GM12878 (cell line): ENCODE measurements at regions not wholly inside any gene's neighbourhood (a gene's known extent, or its start where the extent isn't known, plus 50 kb on each side); places are given as distances from the start of the nearest gene placed in this dataset.

Experiments
- ATAC-seq: fragments of 200-7000 bp; cut with Tn5 transposase; 3 replicates; pipeline ENCODE4 v1.9.1; 2020; ENCODE audit warnings: mild to moderate bottlenecking, moderate library complexity
- BruUV-seq: library from RNA; stranded (reverse); fragments of 400-500 nt; replicated peaks from 2 replicates; lab custom pipeline; 2021; lab: Mats Ljungman, UMichigan
- CTCF ChIA-PET: fragments of 300-600 bp; sonication (Branson Sonifier 250); formaldehyde crosslinking; extraction: SDS; loops from one replicate; lab custom pipeline; 2021; ENCODE audit warnings: inconsistent platforms; lab: Yijun Ruan, JAX
- POLR2A ChIA-PET: fragments of 350-600 bp; formaldehyde crosslinking; extraction: SDS; loops from one replicate; lab custom pipeline; 2021; ENCODE audit warnings: inconsistent platforms; lab: Charles Lee
- RAD21 ChIA-PET: fragments of 300-600 bp; sonication (Branson Sonifier 250); formaldehyde crosslinking; loops from one replicate; lab custom pipeline; 2023; ENCODE audit warnings: antibody characterized with exemption; ENCODE audit not compliant: unreplicated experiment; lab: Charles Lee
- SMC1A ChIA-PET: fragments of 300-600 bp; sonication (Branson Sonifier 250); formaldehyde crosslinking; loops from one replicate; lab custom pipeline; 2023; ENCODE audit not compliant: unreplicated experiment, uncharacterized antibody; lab: Charles Lee
- DNase-seq: peaks from one replicate; pipeline ENCODE4 v3.0.0-alpha.2; 2011; ENCODE audit warnings: low read depth, low spot score
- FAIRE-seq: peaks from 3 replicates; lab custom pipeline; 2011; peaks lifted over from hg19 to GRCh38; lab: Jason Lieb, UNC
- H2AFZ ChIP-seq: 2 replicates; pipeline ENCODE4 v1.6.0; 2011; ENCODE audit warnings: low read depth, low read length, control low read depth; ENCODE audit not compliant: control insufficient read depth
- H3K27ac ChIP-seq: 2 replicates; pipeline ENCODE4 v1.5.1; 2011; ENCODE audit warnings: control low read depth; ENCODE audit not compliant: control insufficient read depth, insufficient read depth
- H3K27me3 ChIP-seq, 2 experiments: replicated peaks in 1 of 2; 2 replicates each; pipeline versions ENCODE4 v1.6.0 to v1.6.1; 2011; ENCODE audit warnings: low read length in 1 of 2; ENCODE audit not compliant: control insufficient read depth in 2 of 2, insufficient read depth in 2 of 2
- H3K36me3 ChIP-seq, 2 experiments: 2 replicates each; pipeline ENCODE4 v1.5.1; 2011; ENCODE audit warnings: low read length in 1 of 2; ENCODE audit not compliant: control insufficient read depth in 2 of 2, insufficient read depth in 2 of 2
- H3K4me1 ChIP-seq: 2 replicates; pipeline ENCODE4 v1.6.1; 2011; ENCODE audit warnings: mild to moderate bottlenecking, low read length, moderate library complexity, mixed read lengths; ENCODE audit not compliant: control insufficient read depth, insufficient read depth
- H3K4me2 ChIP-seq: 2 replicates; pipeline ENCODE4 v1.6.0; 2011; ENCODE audit warnings: control low read depth; ENCODE audit not compliant: control insufficient read depth, insufficient read depth
- H3K4me3 ChIP-seq: fragments of 200-600 bp; sonication (generic); 2 replicates; pipeline ENCODE4 v1.5.1; 2016
- H3K79me2 ChIP-seq: 2 replicates; pipeline ENCODE4 v1.6.0; 2011; ENCODE audit warnings: low read length; ENCODE audit not compliant: control insufficient read depth, insufficient read depth
- H3K9ac ChIP-seq: 2 replicates; pipeline ENCODE4 v1.8.0; 2011; ENCODE audit warnings: low read length, control low read depth, mixed read lengths; ENCODE audit not compliant: control insufficient read depth, insufficient read depth
- H3K9me3 ChIP-seq: replicated peaks from 3 replicates; pipeline ENCODE4 v1.5.1; 2011; ENCODE audit warnings: mild to moderate bottlenecking, low read length; ENCODE audit not compliant: control insufficient read depth, insufficient read depth
- H4K20me1 ChIP-seq: 2 replicates; pipeline ENCODE4 v1.6.0; 2011; ENCODE audit not compliant: control insufficient read depth, insufficient read depth
- ASH2L ChIP-seq: fragments of 300-600, 200-600 bp; sonication (generic); IDR thresholded peaks from 2 replicates; pipeline ENCODE4 v1.6.1; 2017; ENCODE audit warnings: low read depth, mild to moderate bottlenecking, borderline replicate concordance
- BACH1 ChIP-seq: fragments of 450-650 bp; IDR thresholded peaks from 2 replicates; pipeline ENCODE4 v1.6.1; 2017; ENCODE audit warnings: mild to moderate bottlenecking, borderline replicate concordance
- ETV6 ChIP-seq, 2 experiments: fragments of 450-650 bp in 1 of 2; IDR thresholded peaks in 1 of 2; conservative IDR thresholded peaks in 1 of 2; 2 replicates each; pipeline ENCODE4 v1.6.1; 2014; ENCODE audit warnings: antibody characterized with exemption in 1 of 2, borderline replicate concordance in 1 of 2, low read depth in 1 of 2, mild to moderate bottlenecking in 1 of 2, moderate library complexity in 1 of 2
- MEF2B ChIP-seq: fragments of 450-650 bp; IDR thresholded peaks from 2 replicates; pipeline ENCODE4 v1.6.1; 2018; ENCODE audit warnings: mild to moderate bottlenecking, moderate library complexity; ENCODE audit not compliant: partially characterized antibody, poor library complexity, severe bottlenecking
- NFIC ChIP-seq: IDR thresholded peaks from 2 replicates; pipeline ENCODE4 v1.6.1; 2012; ENCODE audit warnings: low read depth, mild to moderate bottlenecking, inconsistent platforms, low read length, moderate library complexity
- PKNOX1 ChIP-seq: fragments of 450-650 bp; IDR thresholded peaks from 2 replicates; pipeline ENCODE4 v1.6.1; 2016; ENCODE audit warnings: mild to moderate bottlenecking
- POU2F2 ChIP-seq: IDR thresholded peaks from 3 replicates; pipeline ENCODE4 v1.6.1; 2011; ENCODE audit warnings: low read depth, mild to moderate bottlenecking, low read length, borderline replicate concordance
- SIN3A ChIP-seq: IDR thresholded peaks from 2 replicates; pipeline ENCODE4 v1.6.1; 2012; ENCODE audit warnings: low read depth, low read length, improper control_type of control experiment
- SIX5 ChIP-seq: IDR thresholded peaks from 2 replicates; pipeline ENCODE4 v1.6.1; 2011; ENCODE audit warnings: mild to moderate bottlenecking, low read depth, low read length, moderate library complexity; ENCODE audit not compliant: severe bottlenecking
- TARDBP ChIP-seq: IDR thresholded peaks from 2 replicates; pipeline ENCODE4 v1.6.1; 2016; ENCODE audit warnings: borderline replicate concordance
- WRNIP1 ChIP-seq: IDR thresholded peaks from 2 replicates; pipeline ENCODE4 v1.6.1; 2011; ENCODE audit warnings: low read depth, low read length, improper control_type of control experiment, borderline replicate concordance
- ZBTB40 ChIP-seq: fragments of 450-650 bp; IDR thresholded peaks from 2 replicates; pipeline ENCODE4 v1.6.1; 2016; ENCODE audit warnings: mild to moderate bottlenecking, moderate library complexity, borderline replicate concordance
- ZZZ3 ChIP-seq: IDR thresholded peaks from 2 replicates; pipeline ENCODE4 v1.6.1; 2011; ENCODE audit warnings: low read depth; ENCODE audit not compliant: control insufficient read depth, insufficient read length
- WGBS: methylation state at CpG from one replicate; pipeline ENCODE4 v1.1.6; 2016; ENCODE audit warnings: low lambda C conversion rate; ENCODE audit not compliant: insufficient replicate concordance, insufficient coverage; ENCODE audit errors: missing lambda C conversion rate; 5-methylcytosine and 5-hydroxymethylcytosine counted together
- in situ Hi-C: fragments of 300-500 bp; cut with MboI; formaldehyde crosslinking; loops from 9 replicates; pipeline ENCODE4 v1.14.3; 2018; ENCODE audit warnings: mixed read lengths
- intact Hi-C: fragments of 100-400 bp; cut with micrococcal nuclease; formaldehyde crosslinking; loops from one replicate; pipeline ENCODE4 v1.14.2; 2022; ENCODE audit not compliant: unreplicated experiment
- TF ChIP-seq, protein P1 (sequence below): fragments of 450-650 bp; IDR thresholded peaks from 2 replicates; pipeline ENCODE4 v1.6.1; 2017; ENCODE audit warnings: mild to moderate bottlenecking
- TF ChIP-seq, protein P2 (sequence below): IDR thresholded peaks from 2 replicates; pipeline ENCODE4 v1.6.1; 2012; ENCODE audit warnings: low read depth, low read length, improper control_type of control experiment
- TF ChIP-seq, protein P3 (sequence below): fragments of 450-650 bp; IDR thresholded peaks from 2 replicates; pipeline ENCODE4 v1.6.1; 2014; ENCODE audit warnings: mild to moderate bottlenecking

DNA sequence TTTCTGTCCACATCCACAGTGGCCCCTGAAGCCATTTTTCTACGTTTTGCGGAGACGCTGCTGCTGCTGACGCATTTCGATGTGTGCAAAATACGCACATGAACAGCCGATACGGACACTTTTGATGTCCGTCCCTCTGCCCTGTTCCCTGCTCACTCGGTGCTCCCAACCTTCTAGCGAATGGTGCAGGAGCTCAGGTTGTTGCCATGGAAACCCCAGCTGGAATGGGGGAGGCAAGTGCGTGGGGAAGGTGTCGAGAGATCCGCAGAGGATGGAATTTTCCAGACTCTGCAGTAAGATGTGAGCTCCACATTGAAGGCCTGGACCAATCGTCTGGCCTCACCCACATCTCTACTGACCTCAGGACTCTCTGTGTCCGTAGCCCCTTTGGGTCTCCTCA is 109.2 kb upstream of the USP29 start (continued):
- TF ChIP-seq BACH1: no peak
- TF ChIP-seq, protein P1, sequence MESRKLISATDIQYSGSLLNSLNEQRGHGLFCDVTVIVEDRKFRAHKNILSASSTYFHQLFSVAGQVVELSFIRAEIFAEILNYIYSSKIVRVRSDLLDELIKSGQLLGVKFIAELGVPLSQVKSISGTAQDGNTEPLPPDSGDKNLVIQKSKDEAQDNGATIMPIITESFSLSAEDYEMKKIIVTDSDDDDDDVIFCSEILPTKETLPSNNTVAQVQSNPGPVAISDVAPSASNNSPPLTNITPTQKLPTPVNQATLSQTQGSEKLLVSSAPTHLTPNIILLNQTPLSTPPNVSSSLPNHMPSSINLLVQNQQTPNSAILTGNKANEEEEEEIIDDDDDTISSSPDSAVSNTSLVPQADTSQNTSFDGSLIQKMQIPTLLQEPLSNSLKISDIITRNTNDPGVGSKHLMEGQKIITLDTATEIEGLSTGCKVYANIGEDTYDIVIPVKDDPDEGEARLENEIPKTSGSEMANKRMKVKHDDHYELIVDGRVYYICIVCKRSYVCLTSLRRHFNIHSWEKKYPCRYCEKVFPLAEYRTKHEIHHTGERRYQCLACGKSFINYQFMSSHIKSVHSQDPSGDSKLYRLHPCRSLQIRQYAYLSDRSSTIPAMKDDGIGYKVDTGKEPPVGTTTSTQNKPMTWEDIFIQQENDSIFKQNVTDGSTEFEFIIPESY: no peak
- TF ChIP-seq ZZZ3: no peak
- no peak for TF ChIP-seq MEF2B
- no peak for TF ChIP-seq ASH2L
- no peak for TF ChIP-seq SIN3A
- no peak for TF ChIP-seq POU2F2
- no peak for TF ChIP-seq WRNIP1
- TF ChIP-seq PKNOX1: no peak
- TF ChIP-seq SIX5: no peak
- TF ChIP-seq NFIC: no peak

- Histone ChIP-seq H3K9ac (no peak overlapping the region), H4K20me1 (no peaks in the 10 kb centered on the region), H3K9me3 (no peaks in the 10 kb centered on the region; the same call in 1 of the 3 replicates), H3K79me2 (no peaks in the 10 kb centered on the region), H3K27ac (no peak overlapping the region), H3K27me3 (no peaks in the 10 kb centered on the region), H3K36me3 (no peaks in the 10 kb centered on the region), H3K4me2 (no peak overlapping the region), H2AFZ (no peak overlapping the region), H3K4me3 (no peak overlapping the region), H3K4me1 (no peaks in the 10 kb centered on the region)
- SMC1A ChIA-PET: no interaction called here
- CTCF ChIA-PET: no interaction called here
- BruUV-seq: no TSS peak
- RAD21 ChIA-PET: no interaction called here
- intact Hi-C loops: no loop called here
- in situ Hi-C loops: no loop called here
- ATAC-seq (no peak), FAIRE-seq (no peak), DNase-seq (no peak)
- POLR2A ChIA-PET: no interaction called here
- WGBS: 70% methylated on average over 27 of the region's 27 CpGs
- no peak for TF ChIP-seq NFIC
- TF ChIP-seq ETV6 (conservative IDR thresholded peaks at IDR 0.05 in 1 of 2, IDR thresholded peaks at IDR 0.05 in 1 of 2; ENCODE audit: borderline replicate concordance in 1 of 2, low read depth in 1 of 2): no peak
- TF ChIP-seq, protein P2, sequence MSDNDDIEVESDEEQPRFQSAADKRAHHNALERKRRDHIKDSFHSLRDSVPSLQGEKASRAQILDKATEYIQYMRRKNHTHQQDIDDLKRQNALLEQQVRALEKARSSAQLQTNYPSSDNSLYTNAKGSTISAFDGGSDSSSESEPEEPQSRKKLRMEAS: no peak
- TF ChIP-seq ZBTB40: no peak
- TF ChIP-seq TARDBP: no peak
- TF ChIP-seq, protein P3, sequence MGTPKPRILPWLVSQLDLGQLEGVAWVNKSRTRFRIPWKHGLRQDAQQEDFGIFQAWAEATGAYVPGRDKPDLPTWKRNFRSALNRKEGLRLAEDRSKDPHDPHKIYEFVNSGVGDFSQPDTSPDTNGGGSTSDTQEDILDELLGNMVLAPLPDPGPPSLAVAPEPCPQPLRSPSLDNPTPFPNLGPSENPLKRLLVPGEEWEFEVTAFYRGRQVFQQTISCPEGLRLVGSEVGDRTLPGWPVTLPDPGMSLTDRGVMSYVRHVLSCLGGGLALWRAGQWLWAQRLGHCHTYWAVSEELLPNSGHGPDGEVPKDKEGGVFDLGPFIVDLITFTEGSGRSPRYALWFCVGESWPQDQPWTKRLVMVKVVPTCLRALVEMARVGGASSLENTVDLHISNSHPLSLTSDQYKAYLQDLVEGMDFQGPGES: no peak
Observed at GRCh38 chr19:57016076-57016475, 103.7 kb upstream of the USP29 start.
